Heart left ventricle (tissue), 16 donors: ENCODE measurements at regions not wholly inside any gene's neighbourhood (a gene's known extent, or its start where the extent isn't known, plus 50 kb on each side); places are given as distances from the start of the nearest gene placed in this dataset.

ENCODE experiments used
- ATAC-seq, 4 donors: fragments of 200-7000 bp; cut with Tn5 transposase; one replicate each; pipeline ENCODE4 v1.9.1; 2020 to 2022; ENCODE audit warnings: moderate library complexity in 4 of 4, mild to moderate bottlenecking in 3 of 4, moderate number of reproducible peaks in 1 of 4
- DNase-seq, 5 donors: peaks; one replicate each; pipeline ENCODE4 v3.0.0-alpha.2; 2020
- H3K27ac ChIP-seq, 12 donors: fragments of 200-600 bp; sonication (generic) in 4 of 12; one replicate each; pipeline versions ENCODE4 v1.5.0 to v1.8.0; 2016 to 2022; ENCODE audit warnings: mild to moderate bottlenecking in 2 of 12
- H3K27me3 ChIP-seq, 9 donors: fragments of 200-600 bp; sonication (generic) in 2 of 9; one replicate each; pipeline versions ENCODE4 v1.5.1 to v1.8.0; 2016 to 2022; ENCODE audit warnings: mild to moderate bottlenecking in 3 of 9
- H3K36me3 ChIP-seq, 9 donors: fragments of 200-600 bp; sonication (generic) in 2 of 9; one replicate each; pipeline versions ENCODE4 v1.5.0 to v1.8.0; 2018 to 2022; ENCODE audit warnings: mild to moderate bottlenecking in 2 of 9
- H3K4me1 ChIP-seq, 12 donors: fragments of 200-600 bp; sonication (generic) in 4 of 12; one replicate each; pipeline versions ENCODE4 v1.5.0 to v1.8.0; 2016 to 2022; ENCODE audit warnings: mild to moderate bottlenecking in 3 of 12
- H3K4me3 ChIP-seq, 12 donors: fragments of 200-600 bp; sonication (generic) in 4 of 12; one replicate each; pipeline versions ENCODE4 v1.5.0 to v1.8.0; 2017 to 2022; ENCODE audit warnings: mild to moderate bottlenecking in 9 of 12, moderate library complexity in 4 of 12
- H3K9me3 ChIP-seq, 12 donors: fragments of 200-600 bp; sonication (generic) in 4 of 12; one replicate each; pipeline versions ENCODE4 v1.5.0 to v1.8.0; 2016 to 2022; ENCODE audit warnings: mild to moderate bottlenecking in 1 of 12
- POLR2A ChIP-seq, 2 donors: fragments of 450-650 bp; IDR thresholded peaks; one replicate each; pipeline ENCODE4 v1.6.1; 2017; ENCODE audit warnings: antibody characterized with exemption in 2 of 2, mild to moderate bottlenecking in 2 of 2, moderate library complexity in 2 of 2
- WGBS, 4 donors: extraction: QIAGEN DNeasy Blood & Tissue Kit in 2 of 4; methylation state at CpG; one replicate each; pipeline versions ENCODE4 v1.1.5 to v1.1.7; 2013 to 2018; 5-methylcytosine and 5-hydroxymethylcytosine counted together
- intact Hi-C, 10 donors: fragments of 100-400 bp; cut with DNase I; formaldehyde crosslinking; loops; one replicate each; pipeline versions ENCODE4 v1.11.1 to v1.14.2; 2022
- TF ChIP-seq, protein P1 (sequence below), 12 donors: fragments of 200-600 bp; sonication (generic) in 4 of 12; IDR thresholded peaks; one replicate each; pipeline versions ENCODE4 v1.5.0 to v1.8.0; 2018 to 2022; ENCODE audit warnings: antibody characterized with exemption in 12 of 12, mild to moderate bottlenecking in 5 of 12
- donor health status: ischemic (EF 13 %, LVEDD 7.1; RV severe dilation, severe dysfunction).
- donor health status: healthy with polysubstance abuse.
- donor health status: DM: no; HTN: yes; CAD: no.
- donor health status: DM: no; HTN: no; CAD: no.
- donor health status: ischemic (EF 25% LVEDD 6.9; RV normal size, moderate dysfunction).
- donor health status: ischemic (EF 25% LVEDD 5.7; RV mildly dilated, moderate dysfunction).
- donor health status: healthy.
- donor health status: DM: yes; HTN: yes; CAD: no.
- donor health status: ischemic (EF 35%, LVEDD 5.7; RV mildly dilated, moderate dysfunction).
- donor health status: nonischemic (EF 11% LVEDD 7.7; RV severe dilation, severe dysfunction).
- donor health status: DM: yes; HTN: yes; CAD: no.
- donor health status: PGD.
- donor health status: ischemic (EF 29% LVEDD 5.4; RV normal size, mild dysfunction).
- donor health status: nonischemic (EF 23%, LVEDD 6.1; RV moderate dilation, normal function).

DNA sequence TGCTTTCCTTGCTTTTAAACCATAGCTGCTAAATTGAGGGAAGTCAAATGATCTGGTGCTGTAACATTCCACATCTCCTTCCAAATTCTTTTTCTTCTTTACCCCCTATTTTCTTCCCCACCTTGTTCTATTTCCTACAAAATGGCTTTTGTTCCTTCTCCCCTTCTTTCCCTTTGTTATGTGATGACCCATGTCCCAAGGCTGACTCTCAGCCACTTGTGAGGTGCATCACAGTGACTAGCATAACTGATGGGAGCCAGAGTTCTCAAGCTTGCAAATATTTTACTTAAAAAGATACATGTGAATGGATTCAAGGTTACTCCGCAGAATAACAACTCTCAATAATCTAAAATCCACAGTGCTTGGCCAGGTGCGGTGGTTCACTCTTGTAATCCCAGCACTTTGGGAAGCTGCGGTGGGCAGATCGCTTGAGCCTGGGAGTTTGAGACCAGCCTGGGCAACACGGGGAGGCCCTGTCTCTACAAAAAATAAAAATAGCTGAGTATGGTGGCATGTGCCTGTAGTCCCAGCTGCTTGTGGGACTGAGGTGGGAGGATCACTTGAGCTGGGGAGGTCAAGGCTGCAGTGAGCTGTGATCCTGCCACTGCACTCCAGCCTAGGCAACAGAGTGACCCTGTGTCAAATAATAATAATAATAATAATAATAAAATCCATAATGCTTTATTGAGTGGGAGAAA is 100.1 kb upstream of the CERS6 start:
- WGBS, 4 donors, result 83 to 90% (median 85%) methylated on average over 5 of the region's 5 CpGs
- Histone ChIP-seq H3K27me3 (no peaks in the 10 kb centered on the region), H3K9me3 (peaks cover 0 to 11% (median 0%) of the 10 kb centered on the region in 12 donors), H3K36me3 (no peaks in the 10 kb centered on the region), H3K4me3 (no peak overlapping the region), H3K4me1 (no peaks in the 10 kb centered on the region), H3K27ac (no peak overlapping the region)
- DNase-seq, result no peak
- intact Hi-C loops, result loop anchor here in 1 of 10 donors (10.0 kb wide), 1 partner anchor 349 kb away; no protein-coding TSS in a partner anchor
- TF ChIP-seq, protein P1, sequence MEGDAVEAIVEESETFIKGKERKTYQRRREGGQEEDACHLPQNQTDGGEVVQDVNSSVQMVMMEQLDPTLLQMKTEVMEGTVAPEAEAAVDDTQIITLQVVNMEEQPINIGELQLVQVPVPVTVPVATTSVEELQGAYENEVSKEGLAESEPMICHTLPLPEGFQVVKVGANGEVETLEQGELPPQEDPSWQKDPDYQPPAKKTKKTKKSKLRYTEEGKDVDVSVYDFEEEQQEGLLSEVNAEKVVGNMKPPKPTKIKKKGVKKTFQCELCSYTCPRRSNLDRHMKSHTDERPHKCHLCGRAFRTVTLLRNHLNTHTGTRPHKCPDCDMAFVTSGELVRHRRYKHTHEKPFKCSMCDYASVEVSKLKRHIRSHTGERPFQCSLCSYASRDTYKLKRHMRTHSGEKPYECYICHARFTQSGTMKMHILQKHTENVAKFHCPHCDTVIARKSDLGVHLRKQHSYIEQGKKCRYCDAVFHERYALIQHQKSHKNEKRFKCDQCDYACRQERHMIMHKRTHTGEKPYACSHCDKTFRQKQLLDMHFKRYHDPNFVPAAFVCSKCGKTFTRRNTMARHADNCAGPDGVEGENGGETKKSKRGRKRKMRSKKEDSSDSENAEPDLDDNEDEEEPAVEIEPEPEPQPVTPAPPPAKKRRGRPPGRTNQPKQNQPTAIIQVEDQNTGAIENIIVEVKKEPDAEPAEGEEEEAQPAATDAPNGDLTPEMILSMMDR (IDR thresholded peaks at IDR 0.05), result no peak
- no peak for TF ChIP-seq POLR2A (IDR thresholded peaks at IDR 0.05)
- no peak for ATAC-seq

DNA sequence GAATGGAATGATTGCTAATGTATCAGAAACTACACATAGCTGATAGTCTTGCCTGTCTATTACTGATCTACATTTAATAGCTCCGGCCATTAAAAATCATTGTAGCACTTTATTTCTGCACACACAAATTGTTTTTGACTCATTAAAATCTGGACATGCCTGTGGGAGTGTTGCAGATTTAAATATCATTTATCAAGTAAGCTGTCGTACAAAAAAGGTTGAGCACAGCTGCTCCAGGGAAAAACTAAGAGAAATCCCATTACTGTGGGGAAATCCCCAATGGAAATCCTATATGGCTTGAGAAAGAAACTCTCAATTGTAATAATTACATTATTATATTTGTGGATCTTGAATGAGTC is 99.6 kb upstream of the CERS6 start:
- H3K4me1 ChIP-seq, result no peaks in the 10 kb centered on the region
- WGBS, 4 donors, result 86 to 97% (median 91%) methylated on average over 2 of the region's 2 CpGs
- peaks cover 0 to 11% (median 0%) of the 10 kb centered on the region in 12 donors for H3K9me3 ChIP-seq
- no peaks in the 10 kb centered on the region for H3K27me3 ChIP-seq
- no peak overlapping the region for H3K27ac ChIP-seq
- intact Hi-C loops, result loop anchor here in 1 of 10 donors (10.0 kb wide), 1 partner anchor 348 kb away; no protein-coding TSS in a partner anchor
- ATAC-seq (no peak), DNase-seq (no peak)
- no peak overlapping the region for H3K4me3 ChIP-seq
- no peak for TF ChIP-seq POLR2A (IDR thresholded peaks at IDR 0.05)
- TF ChIP-seq, protein P1 (IDR thresholded peaks at IDR 0.05), result no peak
- no peaks in the 10 kb centered on the region for H3K36me3 ChIP-seq

DNA sequence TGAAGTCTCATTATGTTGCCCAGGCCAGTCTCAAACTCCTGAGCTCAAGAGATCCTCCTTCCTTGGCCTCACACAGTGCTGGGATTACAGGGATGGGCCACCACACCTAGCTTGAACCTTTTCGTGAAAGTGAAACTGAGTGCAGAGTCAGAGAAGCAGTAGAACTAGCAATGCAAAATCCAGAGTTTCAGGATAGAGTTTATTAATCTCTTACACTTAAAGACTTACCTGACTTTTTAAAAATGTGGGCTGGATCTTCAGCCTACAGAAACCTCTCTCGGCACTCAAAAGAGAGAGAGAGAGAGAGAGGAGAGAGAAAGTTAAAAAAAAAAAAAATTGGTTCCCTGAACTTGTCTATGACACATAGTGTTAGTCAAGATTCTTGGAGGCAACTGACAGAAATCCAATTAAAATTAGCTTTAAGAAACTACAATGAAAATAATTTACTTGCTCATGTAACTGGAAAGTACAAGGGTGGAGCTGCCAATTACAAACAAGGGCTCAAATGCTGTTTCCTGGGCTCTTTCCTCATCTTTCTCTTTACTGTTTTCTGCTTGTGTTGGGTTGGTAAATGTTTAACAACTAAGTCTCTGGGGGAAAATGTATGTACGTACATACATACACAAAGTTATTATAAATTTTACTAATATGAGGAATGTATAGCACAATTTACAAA is 98.1 kb upstream of the CERS6 start:
- WGBS, 4 donors, result 86 to 96% (median 91%) methylated on average over 3 of the region's 3 CpGs
- intact Hi-C loops, result loop anchor here in 1 of 10 donors (10.0 kb wide), 1 partner anchor 347 kb away; no protein-coding TSS in a partner anchor
- H3K9me3 ChIP-seq, result peaks cover 0 to 9% (median 0%) of the 10 kb centered on the region in 12 donors
- TF ChIP-seq POLR2A (IDR thresholded peaks at IDR 0.05), result no peak
- no peak for ATAC-seq
- no peak overlapping the region for H3K27ac ChIP-seq
- no peak for DNase-seq
- no peaks in the 10 kb centered on the region for H3K36me3 ChIP-seq
- no peak overlapping the region for H3K4me3 ChIP-seq
- peaks cover 0 to 4% (median 0%) of the 10 kb centered on the region in 12 donors for H3K4me1 ChIP-seq
- no peaks in the 10 kb centered on the region for H3K27me3 ChIP-seq

DNA sequence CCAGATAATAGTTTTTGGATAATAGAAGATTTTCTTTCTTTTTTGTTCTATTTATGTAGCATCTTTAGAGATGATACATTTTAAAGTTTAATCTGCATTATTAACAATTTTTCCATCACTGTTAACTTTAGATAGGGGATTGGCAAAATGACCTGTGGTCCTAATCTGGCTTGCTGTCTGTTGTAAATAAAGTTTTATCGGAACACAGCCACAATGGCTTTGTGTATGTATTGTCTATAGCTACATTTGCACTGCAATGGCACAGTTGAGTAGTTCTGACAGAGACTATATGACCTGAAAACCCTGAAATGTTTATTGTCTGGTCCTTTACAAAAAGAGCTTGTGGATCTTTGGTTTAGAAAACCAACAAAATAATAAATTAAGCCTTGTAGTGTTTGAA is 97.0 kb upstream of the CERS6 start:
- Histone ChIP-seq H3K4me1 (peaks cover 0 to 6% (median 0%) of the 10 kb centered on the region in 12 donors), H3K9me3 (no peaks in the 10 kb centered on the region), H3K27me3 (no peaks in the 10 kb centered on the region), H3K36me3 (no peaks in the 10 kb centered on the region), H3K27ac (no peak overlapping the region), H3K4me3 (no peak overlapping the region)
- no peak for DNase-seq
- TF ChIP-seq, protein P1 (IDR thresholded peaks at IDR 0.05), result no peak
- no peak for TF ChIP-seq POLR2A (IDR thresholded peaks at IDR 0.05)
- ATAC-seq, result no peak
- 93 to 99% (median 97%) methylated on average over 1 of the region's 1 CpG for WGBS, 4 donors
- intact Hi-C loops, result loop anchor here in 1 of 10 donors (10.0 kb wide), 1 partner anchor 346 kb away; no protein-coding TSS in a partner anchor
